ENCODE measurements at regions not wholly inside any gene's neighbourhood (a gene's known extent, or its start where the extent isn't known, plus 50 kb on each side); places are given as distances from the start of the nearest gene placed in this dataset.

DNA sequence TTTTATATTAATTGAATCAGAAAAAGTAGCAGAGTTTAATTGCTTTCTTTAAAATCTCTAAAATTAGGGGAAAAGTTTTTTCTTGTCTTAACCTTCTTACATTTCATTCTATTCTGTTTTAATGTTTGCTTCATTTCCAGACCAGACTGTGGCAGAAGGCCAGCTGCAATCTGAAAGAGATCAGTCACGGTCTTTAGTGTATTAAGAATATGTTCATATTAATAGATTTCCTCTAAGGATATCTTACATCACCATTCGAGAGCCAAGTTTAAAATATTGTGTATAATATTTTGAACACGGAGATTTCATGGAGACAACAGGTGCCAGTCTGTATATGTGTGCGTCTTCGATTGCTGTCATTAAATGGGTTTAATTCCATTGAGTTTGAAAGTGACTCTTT is 230.9 kb upstream of the ZSWIM2 start:
- TF ChIP-seq, protein P1, sequence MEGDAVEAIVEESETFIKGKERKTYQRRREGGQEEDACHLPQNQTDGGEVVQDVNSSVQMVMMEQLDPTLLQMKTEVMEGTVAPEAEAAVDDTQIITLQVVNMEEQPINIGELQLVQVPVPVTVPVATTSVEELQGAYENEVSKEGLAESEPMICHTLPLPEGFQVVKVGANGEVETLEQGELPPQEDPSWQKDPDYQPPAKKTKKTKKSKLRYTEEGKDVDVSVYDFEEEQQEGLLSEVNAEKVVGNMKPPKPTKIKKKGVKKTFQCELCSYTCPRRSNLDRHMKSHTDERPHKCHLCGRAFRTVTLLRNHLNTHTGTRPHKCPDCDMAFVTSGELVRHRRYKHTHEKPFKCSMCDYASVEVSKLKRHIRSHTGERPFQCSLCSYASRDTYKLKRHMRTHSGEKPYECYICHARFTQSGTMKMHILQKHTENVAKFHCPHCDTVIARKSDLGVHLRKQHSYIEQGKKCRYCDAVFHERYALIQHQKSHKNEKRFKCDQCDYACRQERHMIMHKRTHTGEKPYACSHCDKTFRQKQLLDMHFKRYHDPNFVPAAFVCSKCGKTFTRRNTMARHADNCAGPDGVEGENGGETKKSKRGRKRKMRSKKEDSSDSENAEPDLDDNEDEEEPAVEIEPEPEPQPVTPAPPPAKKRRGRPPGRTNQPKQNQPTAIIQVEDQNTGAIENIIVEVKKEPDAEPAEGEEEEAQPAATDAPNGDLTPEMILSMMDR (IDR thresholded peaks at IDR 0.05; ENCODE audit: low read depth, low read length): no peak
- H3K4me3 ChIP-seq (ENCODE audit: low read depth, low read length): no peak overlapping the region
- peak; percentile 47 for DNase-seq (ENCODE audit: low read depth, low spot score)
- in situ Hi-C loops (cut with HindIII; ENCODE audit: low sequenced_read_pairs): no loop called here

DNA sequence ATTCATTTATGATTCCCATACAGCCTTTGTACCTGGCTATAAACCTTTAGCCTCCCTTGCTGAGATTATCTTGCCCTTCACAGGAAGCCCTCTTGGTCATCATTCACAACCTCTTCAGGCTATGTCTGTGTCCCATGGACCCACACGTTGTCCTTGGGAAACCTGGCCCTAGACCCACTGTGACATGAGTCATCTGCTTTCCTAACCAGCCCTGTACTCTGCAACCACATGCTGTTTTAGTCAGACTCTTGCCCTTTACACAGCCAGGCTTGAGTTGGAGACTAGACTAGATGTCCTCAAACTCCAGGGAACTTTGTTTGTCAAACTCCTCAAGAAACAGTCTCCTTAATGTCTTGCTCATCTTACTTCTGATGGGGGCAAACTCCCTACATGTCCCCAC is 229.3 kb upstream of the ZSWIM2 start:
- H3K4me3 ChIP-seq (ENCODE audit: low read depth, low read length): no peak overlapping the region
- in situ Hi-C loops (cut with HindIII; ENCODE audit: low sequenced_read_pairs): no loop called here

DNA sequence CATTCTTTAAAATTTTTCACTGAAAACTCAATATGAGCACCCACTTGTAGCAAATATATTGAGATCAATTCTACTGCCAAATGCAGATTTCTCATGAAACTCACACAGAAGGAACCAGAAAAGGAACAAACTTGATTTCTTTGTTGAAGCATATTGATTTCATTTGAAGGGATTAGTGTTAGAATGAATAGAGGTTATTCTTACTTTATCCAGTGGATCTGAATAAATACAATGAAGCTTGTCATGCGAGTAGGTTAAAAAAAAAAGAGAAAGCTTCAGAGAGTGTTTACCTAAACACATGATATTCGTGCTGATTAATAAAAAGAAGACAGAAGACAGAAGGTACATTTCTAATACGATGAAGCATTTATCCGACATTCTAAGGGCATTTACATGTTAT is 226.7 kb upstream of the ZSWIM2 start:
- no peak for DNase-seq (ENCODE audit: low read depth, low spot score)
- TF ChIP-seq, protein P1 (IDR thresholded peaks at IDR 0.05; ENCODE audit: low read depth, low read length): no peak
- in situ Hi-C loops (cut with HindIII; ENCODE audit: low sequenced_read_pairs): no loop called here
- H3K4me3 ChIP-seq (ENCODE audit: low read depth, low read length): no peak overlapping the region

More for the DNA sequence above, 229.3 kb upstream of the ZSWIM2 start:
- TF ChIP-seq, protein P1 (IDR thresholded peaks at IDR 0.05; ENCODE audit: low read depth, low read length): no peak
- peak; percentile 41 for DNase-seq (ENCODE audit: low read depth, low spot score)

DNA sequence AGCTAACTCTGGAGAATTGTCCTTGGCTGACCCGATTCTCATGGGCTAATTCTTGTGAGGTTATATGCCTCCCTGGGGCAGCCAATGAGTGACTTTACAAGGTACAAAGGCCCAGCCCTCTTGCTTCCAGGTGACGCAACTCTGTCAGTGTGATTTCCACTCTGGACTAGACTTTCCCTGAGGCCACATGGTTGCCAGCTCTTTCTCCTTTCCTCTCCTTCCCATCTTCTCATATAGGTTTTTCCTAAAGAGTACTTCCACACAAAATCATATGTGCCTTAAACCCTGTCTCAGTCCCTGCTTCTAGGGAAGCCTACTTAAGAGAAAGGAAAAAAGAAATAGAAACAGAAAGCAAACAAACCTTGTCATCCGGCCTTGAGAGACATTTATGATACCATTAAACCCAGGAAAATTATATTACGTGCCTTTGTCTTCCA is 226.2 kb upstream of the ZSWIM2 start:
- DNase-seq (ENCODE audit: low read depth, low spot score): no peak
- no peak overlapping the region for H3K4me3 ChIP-seq (ENCODE audit: low read depth, low read length)
- TF ChIP-seq, protein P1 (IDR thresholded peaks at IDR 0.05; ENCODE audit: low read depth, low read length): no peak
- in situ Hi-C loops (cut with HindIII; ENCODE audit: low sequenced_read_pairs): no loop called here

DNA sequence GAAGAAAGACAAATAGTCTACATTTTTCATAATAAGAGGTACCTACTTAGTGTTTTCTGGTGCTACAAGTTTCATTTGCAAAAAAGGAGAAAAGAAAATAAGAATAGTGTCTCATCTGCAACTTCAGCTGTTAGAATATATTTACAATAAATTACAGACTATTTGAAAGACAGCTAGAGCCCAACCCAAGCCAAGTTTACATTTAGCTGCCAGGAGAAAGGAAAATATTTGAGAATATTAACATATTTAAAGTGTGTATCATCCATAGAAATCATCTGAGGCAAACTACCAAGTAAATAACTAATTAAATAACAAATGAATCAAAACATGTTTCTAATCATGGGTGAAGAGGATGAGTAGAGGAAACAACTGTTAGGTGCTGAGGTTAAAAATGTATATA is 209.2 kb upstream of the ZSWIM2 start:
- DNase-seq (ENCODE audit: low read depth, low spot score): no peak
- H3K4me3 ChIP-seq (ENCODE audit: low read depth, low read length): no peak overlapping the region
- TF ChIP-seq, protein P1 (IDR thresholded peaks at IDR 0.05; ENCODE audit: low read depth, low read length): no peak
- in situ Hi-C loops (cut with HindIII; ENCODE audit: low sequenced_read_pairs): no loop called here

DNA sequence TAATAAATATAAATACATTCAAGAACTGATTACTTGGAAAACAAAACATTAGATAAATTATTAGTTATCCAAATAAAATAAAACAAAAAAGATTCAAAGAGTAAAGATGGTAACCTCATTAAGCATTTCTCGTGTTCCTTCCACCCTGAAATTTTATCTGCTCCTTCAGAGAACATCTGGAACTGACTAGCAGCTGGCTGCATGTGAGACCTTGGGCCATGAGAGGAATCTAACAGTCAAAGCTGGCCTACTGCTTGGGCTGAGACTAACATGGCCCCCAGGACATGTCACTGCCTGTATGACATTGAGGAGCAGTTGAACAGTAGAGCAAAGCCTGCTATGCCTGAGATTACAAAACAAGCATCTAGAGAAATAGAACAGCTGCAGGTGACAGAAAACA is 208.5 kb upstream of the ZSWIM2 start:
- no peak for DNase-seq (ENCODE audit: low read depth, low spot score)
- in situ Hi-C loops (cut with HindIII; ENCODE audit: low sequenced_read_pairs): no loop called here
- no peak overlapping the region for H3K4me3 ChIP-seq (ENCODE audit: low read depth, low read length)
- TF ChIP-seq, protein P1 (IDR thresholded peaks at IDR 0.05; ENCODE audit: low read depth, low read length): no peak
